ENCODE measurements at regions not wholly inside any gene's neighbourhood (a gene's known extent, or its start where the extent isn't known, plus 50 kb on each side); places are given as distances from the start of the nearest gene placed in this dataset.
"Not testable (repeated sequence)": the region's sequence is repeated elsewhere in the genome, so short reads cannot be mapped to it uniquely, and the experiment has no call there.

GRCh38 chrX:22800806-22801205 is 199.0 kb upstream of the DDX53 start:
- DNase-seq (ENCODE audit: low read depth in 2 of 2) = no peak

- no peak for DNase-seq (ENCODE audit: low read depth in 2 of 2)
These were observed 196.4 kb upstream of the DDX53 start for GRCh38 chrX:22803353-22803752.

- no peak for DNase-seq (ENCODE audit: low read depth in 2 of 2)
These were observed 188.9 kb upstream of the DDX53 start for GRCh38 chrX:22810876-22811275.

- no peak for DNase-seq (ENCODE audit: low read depth in 2 of 2)
These were observed 181.7 kb upstream of the DDX53 start for GRCh38 chrX:22818061-22818460.

GRCh38 chrX:22855693-22856092 is 144.1 kb upstream of the DDX53 start:
- no peak for DNase-seq (ENCODE audit: low read depth in 2 of 2)

- DNase-seq (ENCODE audit: low read depth in 2 of 2) = no peak
These were observed 140.1 kb upstream of the DDX53 start for GRCh38 chrX:22859642-22860041.

GRCh38 chrX:22866801-22867200 is 133.0 kb upstream of the DDX53 start:
- not testable (repeated sequence) for DNase-seq (ENCODE audit: low read depth in 2 of 2)

GRCh38 chrX:22882543-22882942 is 117.2 kb upstream of the DDX53 start:
- DNase-seq (ENCODE audit: low read depth in 2 of 2) = no peak

GRCh38 chrX:22889819-22890218 is 109.9 kb upstream of the DDX53 start:
- DNase-seq (ENCODE audit: low read depth in 2 of 2) = no peak

- no peak for DNase-seq (ENCODE audit: low read depth in 2 of 2)
These were observed 87.1 kb upstream of the DDX53 start for GRCh38 chrX:22912616-22913015.

GRCh38 chrX:22922961-22923360 is 76.8 kb upstream of the DDX53 start:
- DNase-seq (ENCODE audit: low read depth in 2 of 2) = no peak

GRCh38 chrX:22934640-22935039 is 65.1 kb upstream of the DDX53 start:
- no peak for DNase-seq (ENCODE audit: low read depth in 2 of 2)

- no peak for DNase-seq (ENCODE audit: low read depth in 2 of 2)
These were observed 54.8 kb upstream of the DDX53 start for GRCh38 chrX:22944945-22945344.

Measured in fibroblast of skin of left biceps (primary cell).